Liver (tissue), 8 donors: ENCODE measurements at regions not wholly inside any gene's neighbourhood (a gene's known extent, or its start where the extent isn't known, plus 50 kb on each side); places are given as distances from the start of the nearest gene placed in this dataset.

Experiments used
- DNase-seq: peaks from one replicate; pipeline ENCODE4 v3.0.0-alpha.2; 2017; ENCODE audit warnings: low spot score
- H3K27ac ChIP-seq, 2 donors: one replicate each; pipeline ENCODE4 v1.7.0; 2013; ENCODE audit warnings: inconsistent platforms in 2 of 2, low read length in 2 of 2, control low read depth in 1 of 2, low read depth in 1 of 2, mild to moderate bottlenecking in 1 of 2
- H3K27me3 ChIP-seq, 4 donors: one replicate each; pipeline versions ENCODE4 v1.6.1 to v1.7.0; 2013; ENCODE audit warnings: low read length in 3 of 4, inconsistent platforms in 1 of 4, mild to moderate bottlenecking in 1 of 4, moderate library complexity in 1 of 4; ENCODE audit not compliant: control insufficient read depth in 4 of 4, insufficient read depth in 4 of 4
- H3K36me3 ChIP-seq, 4 donors: one replicate each; pipeline versions ENCODE4 v1.6.1 to v1.7.0; 2013; ENCODE audit warnings: low read length in 3 of 4, mild to moderate bottlenecking in 3 of 4, low read depth in 1 of 4, moderate library complexity in 1 of 4; ENCODE audit not compliant: control insufficient read depth in 4 of 4, insufficient read depth in 3 of 4
- H3K4me1 ChIP-seq, 4 donors: one replicate each; pipeline versions ENCODE4 v1.6.1 to v1.7.0; 2013; ENCODE audit warnings: low read length in 3 of 4, mild to moderate bottlenecking in 3 of 4, moderate library complexity in 1 of 4; ENCODE audit not compliant: control insufficient read depth in 4 of 4, insufficient read depth in 4 of 4
- H3K4me3 ChIP-seq, 3 donors: one replicate each; pipeline versions ENCODE4 v1.6.1 to v1.7.0; 2013; ENCODE audit warnings: low read length in 3 of 3, control low read depth in 1 of 3, low read depth in 1 of 3, mild to moderate bottlenecking in 1 of 3
- H3K9ac ChIP-seq, 2 donors: one replicate each; pipeline ENCODE4 v1.7.0; 2013; ENCODE audit warnings: low read length in 2 of 2, mild to moderate bottlenecking in 2 of 2, moderate library complexity in 2 of 2, control low read depth in 1 of 2, low read depth in 1 of 2
- H3K9me3 ChIP-seq, 4 donors: one replicate each; pipeline versions ENCODE4 v1.6.1 to v1.7.0; 2013; ENCODE audit warnings: low read length in 3 of 4; ENCODE audit not compliant: control insufficient read depth in 4 of 4
- CTCF ChIP-seq: fragments of 150-350 bp; IDR thresholded peaks from 2 replicates; pipeline ENCODE4 v1.5.1; 2017; ENCODE audit warnings: improper control_type of control experiment, low read depth, low read length; ENCODE audit not compliant: missing input control
- EGR1 ChIP-seq, 2 donors: IDR thresholded peaks; 2 replicates each; pipeline ENCODE4 v1.6.1; 2016 to 2018; ENCODE audit warnings: antibody characterized with exemption in 2 of 2, low read depth in 2 of 2
- FOXA2 ChIP-seq: IDR thresholded peaks from 2 replicates; pipeline ENCODE4 v1.6.1; 2016; ENCODE audit warnings: antibody characterized with exemption
- GABPA ChIP-seq, 2 donors: IDR thresholded peaks in 1 of 2; conservative IDR thresholded peaks in 1 of 2; 2 replicates each; pipeline ENCODE4 v1.6.1; 2016; ENCODE audit warnings: antibody characterized with exemption in 2 of 2, mild to moderate bottlenecking in 1 of 2, moderate library complexity in 1 of 2
- HNF4A ChIP-seq, 2 donors: conservative IDR thresholded peaks; 2 replicates each; pipeline ENCODE4 v1.6.1; 2016; ENCODE audit warnings: antibody characterized with exemption in 2 of 2, mild to moderate bottlenecking in 2 of 2
- JUND ChIP-seq, 2 donors: IDR thresholded peaks; 2 replicates each; pipeline ENCODE4 v1.6.1; 2016; ENCODE audit warnings: antibody characterized with exemption in 2 of 2
- MAX ChIP-seq: IDR thresholded peaks from 2 replicates; pipeline ENCODE4 v1.6.1; 2016; ENCODE audit warnings: antibody characterized with exemption
- NR2F2 ChIP-seq: IDR thresholded peaks from 2 replicates; pipeline ENCODE4 v1.6.1; 2016; ENCODE audit warnings: antibody characterized with exemption
- RAD21 ChIP-seq, 2 donors: IDR thresholded peaks; 2 replicates each; pipeline ENCODE4 v1.6.1; 2016; ENCODE audit warnings: antibody characterized with exemption in 2 of 2, mild to moderate bottlenecking in 2 of 2
- REST ChIP-seq: IDR thresholded peaks from 2 replicates; pipeline ENCODE4 v1.6.1; 2016; ENCODE audit warnings: antibody characterized with exemption, mild to moderate bottlenecking
- RXRA ChIP-seq, 2 donors: IDR thresholded peaks; 2 replicates each; pipeline ENCODE4 v1.6.1; 2017 to 2018; ENCODE audit warnings: antibody characterized with exemption in 2 of 2, mild to moderate bottlenecking in 1 of 2
- YY1 ChIP-seq: IDR thresholded peaks from 2 replicates; pipeline ENCODE4 v1.6.1; 2016; ENCODE audit warnings: antibody characterized with exemption, mild to moderate bottlenecking
- ZBTB33 ChIP-seq: IDR thresholded peaks from 2 replicates; pipeline ENCODE4 v1.6.1; 2016; ENCODE audit warnings: antibody characterized with exemption
- WGBS: extraction: QIAGEN DNeasy Blood & Tissue Kit; methylation state at CpG from one replicate; pipeline ENCODE4 v1.1.7; 2013; 5-methylcytosine and 5-hydroxymethylcytosine counted together
- donor health status: healthy.
- donor health status: healthy.
- donor health status: healthy.
- donor health status: healthy.
- donor health status: healthy.

- 83% methylated on average over 2 of the region's 2 CpGs for WGBS
- no peaks in the 10 kb centered on the region for H3K36me3 ChIP-seq
- no peaks in the 10 kb centered on the region for H3K27me3 ChIP-seq
- H3K9ac ChIP-seq, result peak overlapping the region in 1 of 2 donors; percentile 25
- H3K27ac ChIP-seq, result no peak overlapping the region
- no peaks in the 10 kb centered on the region for H3K4me1 ChIP-seq
- H3K9me3 ChIP-seq, result no peaks in the 10 kb centered on the region
- no peak for TF ChIP-seq EGR1 (IDR thresholded peaks at IDR 0.05; ENCODE audit: low read depth in 2 of 2)
- TF ChIP-seq CTCF, result no peak
- TF ChIP-seq YY1, result no peak
- TF ChIP-seq MAX, result no peak
- TF ChIP-seq RXRA (IDR thresholded peaks at IDR 0.05), result no peak
- no peak for TF ChIP-seq JUND (IDR thresholded peaks at IDR 0.05)
- no peak for TF ChIP-seq HNF4A (conservative IDR thresholded peaks at IDR 0.05)
- TF ChIP-seq ZBTB33, result no peak
- no peak for TF ChIP-seq REST
- TF ChIP-seq FOXA2, result no peak
- TF ChIP-seq GABPA (IDR thresholded peaks at IDR 0.05 in 1 of 2, conservative IDR thresholded peaks at IDR 0.05 in 1 of 2), result no peak
- DNase-seq, result no peak
- no peak overlapping the region for H3K4me3 ChIP-seq
Measured at GRCh38 chr5:93069276-93069675, 511.7 kb downstream of the NR2F1-AS1 start.

GRCh38 chr5:93062548-93062947, 518.5 kb downstream of the NR2F1-AS1 start:
- DNase-seq, result no peak
- WGBS, result 92% methylated on average over 1 of the region's 1 CpG
- no peak for TF ChIP-seq RXRA (IDR thresholded peaks at IDR 0.05)
- TF ChIP-seq NR2F2, result no peak
- peak; percentile 33 to 34 for TF ChIP-seq RAD21 (IDR thresholded peaks at IDR 0.05)

More at GRCh38 chr5:93062548-93062947, 518.5 kb downstream of the NR2F1-AS1 start:
- no peaks in the 10 kb centered on the region for H3K27me3 ChIP-seq
- H3K4me1 ChIP-seq, result no peaks in the 10 kb centered on the region
- no peak overlapping the region for H3K27ac ChIP-seq
- no peaks in the 10 kb centered on the region for H3K36me3 ChIP-seq
- no peak overlapping the region for H3K4me3 ChIP-seq
- H3K9ac ChIP-seq, result no peak overlapping the region
- H3K9me3 ChIP-seq, result no peaks in the 10 kb centered on the region
